ENCODE measurements at regions not wholly inside any gene's neighbourhood (a gene's known extent, or its start where the extent isn't known, plus 50 kb on each side); places are given as distances from the start of the nearest gene placed in this dataset.

- intact Hi-C loops (cut with DNase I; ENCODE audit: low total_unique reads) = no loop called here
- Histone ChIP-seq H3K9me3 (peaks cover 0 to 10% (median 3%) of the 10 kb centered on the region in 4 donors), H3K36me3 (no peaks in the 10 kb centered on the region), H3K4me3 (no peak overlapping the region), H3K4me1 (peaks cover 0 to 26% (median 14%) of the 10 kb centered on the region in 4 donors), H3K27me3 (no peaks in the 10 kb centered on the region), H3K27ac (no peak overlapping the region)
- DNase-seq = no peak
- TF ChIP-seq POLR2A (IDR thresholded peaks at IDR 0.05) = no peak
- TF ChIP-seq POLR2AphosphoS5 (IDR thresholded peaks at IDR 0.05) = no peak
- no peak for TF ChIP-seq CTCF (IDR thresholded peaks at IDR 0.05)
- TF ChIP-seq EP300 (IDR thresholded peaks at IDR 0.05) = no peak
- WGBS, 5 donors = 85 to 94% (median 86%) methylated on average over 16 of the region's 16 CpGs
Observed at GRCh38 chr6:14274546-14275492, 157.2 kb downstream of the CD83 start.

- no peak for TF ChIP-seq POLR2AphosphoS5 (IDR thresholded peaks at IDR 0.05)
- Histone ChIP-seq H3K27me3 (no peaks in the 10 kb centered on the region), H3K9me3 (peaks cover 0 to 11% (median 7%) of the 10 kb centered on the region in 4 donors), H3K36me3 (no peaks in the 10 kb centered on the region), H3K4me1 (peaks cover 0 to 26% (median 14%) of the 10 kb centered on the region in 4 donors), H3K27ac (no peak overlapping the region), H3K4me3 (no peak overlapping the region)
- peak in 1 of 2 donors; percentile 52 for DNase-seq
- 66 to 82% (median 71%) methylated on average over 9 of the region's 9 CpGs for WGBS, 5 donors
- intact Hi-C loops (cut with DNase I; ENCODE audit: low total_unique reads) = no loop called here
Observed at GRCh38 chr6:14275493-14275851, 157.9 kb downstream of the CD83 start.

GRCh38 chr6:14276071-14276470 is 158.5 kb downstream of the CD83 start:
- Histone ChIP-seq H3K9me3 (peaks cover 0 to 11% (median 7%) of the 10 kb centered on the region in 4 donors), H3K27ac (peak overlapping the region in 2 of 5 donors; percentile 3 to 41), H3K4me3 (no peak overlapping the region), H3K36me3 (no peaks in the 10 kb centered on the region), H3K27me3 (no peaks in the 10 kb centered on the region), H3K4me1 (peaks cover 0 to 26% (median 9%) of the 10 kb centered on the region in 4 donors)
- no peak for DNase-seq
- WGBS, 5 donors = 20 to 45% (median 27%) methylated on average over 4 of the region's 4 CpGs
- intact Hi-C loops (cut with DNase I; ENCODE audit: low total_unique reads) = no loop called here
- TF ChIP-seq POLR2A (IDR thresholded peaks at IDR 0.05) (no peak), CTCF (IDR thresholded peaks at IDR 0.05) (no peak), POLR2AphosphoS5 (IDR thresholded peaks at IDR 0.05) (no peak), EP300 (IDR thresholded peaks at IDR 0.05) (no peak)

- peaks cover 0 to 26% (median 7%) of the 10 kb centered on the region in 4 donors for H3K4me1 ChIP-seq
- H3K9me3 ChIP-seq = peaks cover 0 to 11% (median 7%) of the 10 kb centered on the region in 4 donors
- no peaks in the 10 kb centered on the region for H3K36me3 ChIP-seq
- peak overlapping the region in 3 of 5 donors; percentile 3 to 41 (median 16) for H3K27ac ChIP-seq
- H3K27me3 ChIP-seq = no peaks in the 10 kb centered on the region
- intact Hi-C loops (cut with DNase I; ENCODE audit: low total_unique reads) = no loop called here
- WGBS, 5 donors = 64 to 70% (median 66%) methylated on average over 4 of the region's 4 CpGs
- peak in 1 of 2 donors; percentile 66 for DNase-seq
- TF ChIP-seq EP300 (IDR thresholded peaks at IDR 0.05) (no peak), CTCF (IDR thresholded peaks at IDR 0.05) (no peak), POLR2A (IDR thresholded peaks at IDR 0.05) (no peak), POLR2AphosphoS5 (IDR thresholded peaks at IDR 0.05) (no peak)
- H3K4me3 ChIP-seq = no peak overlapping the region
Observed at GRCh38 chr6:14276667-14277404, 159.3 kb downstream of the CD83 start.
